ENCODE measurements at regions not wholly inside any gene's neighbourhood (a gene's known extent, or its start where the extent isn't known, plus 50 kb on each side); places are given as distances from the start of the nearest gene placed in this dataset.
"Not testable (repeated sequence)": the region's sequence is repeated elsewhere in the genome, so short reads cannot be mapped to it uniquely, and the experiment has no call there.

GRCh38 chrX:42378857-42379256 lies 399.1 kb downstream of the PPP1R2C start:
- TF ChIP-seq CTCF (IDR thresholded peaks at IDR 0.05; ENCODE audit: insufficient read depth, low read length, missing control alignments), result no peak
- ChIA-PET CTCF (no interaction called here), POLR2A (no interaction called here)
- no peak overlapping the region for H3K4me3 ChIP-seq (ENCODE audit: low read depth, low read length)
- no peak for DNase-seq (ENCODE audit: low read depth, low spot score)

- H3K4me3 ChIP-seq (ENCODE audit: low read depth, low read length), result no peak overlapping the region
- no peak for TF ChIP-seq CTCF (IDR thresholded peaks at IDR 0.05; ENCODE audit: insufficient read depth, low read length, missing control alignments)
- ChIA-PET POLR2A (no interaction called here), CTCF (no interaction called here)
- DNase-seq (ENCODE audit: low read depth, low spot score), result no peak
Observed at GRCh38 chrX:42375086-42375485, 402.9 kb downstream of the PPP1R2C start.

GRCh38 chrX:42366181-42366580 lies 411.8 kb downstream of the PPP1R2C start:
- ChIA-PET POLR2A (no interaction called here), CTCF (no interaction called here)
- H3K4me3 ChIP-seq (ENCODE audit: low read depth, low read length), result no peak overlapping the region
- TF ChIP-seq CTCF (IDR thresholded peaks at IDR 0.05; ENCODE audit: insufficient read depth, low read length, missing control alignments), result no peak
- no peak for DNase-seq (ENCODE audit: low read depth, low spot score)

GRCh38 chrX:42362219-42362618 lies 415.7 kb downstream of the PPP1R2C start:
- no peak overlapping the region for H3K4me3 ChIP-seq (ENCODE audit: low read depth, low read length)
- no peak for TF ChIP-seq CTCF (IDR thresholded peaks at IDR 0.05; ENCODE audit: insufficient read depth, low read length, missing control alignments)
- CTCF ChIA-PET, result no interaction called here
- DNase-seq (ENCODE audit: low read depth, low spot score), result no peak
- POLR2A ChIA-PET, result no interaction called here

GRCh38 chrX:42342981-42343380 lies 419.6 kb upstream of the CASK start:
- POLR2A ChIA-PET, result not testable (repeated sequence)

More at GRCh38 chrX:42342981-42343380, 419.6 kb upstream of the CASK start:
- CTCF ChIA-PET; DNase-seq (ENCODE audit: low read depth, low spot score); H3K4me3 ChIP-seq (ENCODE audit: low read depth, low read length): not testable (repeated sequence)

Measured in AG04449 (cell line).